ENCODE measurements at regions not wholly inside any gene's neighbourhood (a gene's known extent, or its start where the extent isn't known, plus 50 kb on each side); places are given as distances from the start of the nearest gene placed in this dataset.

GRCh38 chr12:4121506-4122020 is 152.0 kb upstream of the CCND2 start:
- Mint-ChIP-seq H3K27ac (no peak overlapping the region), H3K27me3 (ENCODE audit: insufficient read depth, low read depth, poor library complexity) (peaks cover 22% of the 10 kb centered on the region), H3K9me3 (no peaks in the 10 kb centered on the region), H3K4me3 (no peak overlapping the region), H3K4me1 (peaks cover 14% of the 10 kb centered on the region), H3K36me3 (ENCODE audit: low read depth) (no peaks in the 10 kb centered on the region; the same call in 2 of the 3 replicates)
- Histone ChIP-seq H3K79me2 (replicated peaks; ENCODE audit: insufficient read depth) (no peaks in the 10 kb centered on the region), H3K4me3 (no peak overlapping the region), H3K4me2 (no peak overlapping the region), H2AFZ (no peak overlapping the region), H3K9me2 (ENCODE audit: insufficient read depth) (peaks cover 6% of the 10 kb centered on the region), H3F3A (replicated peaks; ENCODE audit: low read depth) (no peaks in the 10 kb centered on the region), H3K27ac (ENCODE audit: low read depth) (no peak overlapping the region), H3K4me1 (ENCODE audit: insufficient read depth) (peaks cover 4% of the 10 kb centered on the region), H3K27me3 (ENCODE audit: insufficient read depth) (no peaks in the 10 kb centered on the region), H4K20me1 (replicated peaks; ENCODE audit: insufficient read depth) (no peaks in the 10 kb centered on the region), H3K36me3 (ENCODE audit: insufficient read depth) (no peaks in the 10 kb centered on the region)
- TF ChIP-seq ZNF114 (CRISPR knock-in tag; IDR thresholded peaks at IDR 0.05) = no peak
- no peak for TF ChIP-seq EZH2phosphoT487 (IDR thresholded peaks at IDR 0.05; ENCODE audit: unreplicated experiment)
- TF ChIP-seq STAT1 (IDR thresholded peaks at IDR 0.05; ENCODE audit: unreplicated experiment) = no peak
- TF ChIP-seq CREB1 (CRISPR knock-in tag; IDR thresholded peaks at IDR 0.05; ENCODE audit: low read depth) = no peak
- no peak for TF ChIP-seq POLR2AphosphoS5 (IDR thresholded peaks at IDR 0.05; ENCODE audit: low read depth)
- TF ChIP-seq CTCF (conservative IDR thresholded peaks at IDR 0.05; ENCODE audit: low read depth in 2 of 2) = no peak
- TF ChIP-seq, protein P1, sequence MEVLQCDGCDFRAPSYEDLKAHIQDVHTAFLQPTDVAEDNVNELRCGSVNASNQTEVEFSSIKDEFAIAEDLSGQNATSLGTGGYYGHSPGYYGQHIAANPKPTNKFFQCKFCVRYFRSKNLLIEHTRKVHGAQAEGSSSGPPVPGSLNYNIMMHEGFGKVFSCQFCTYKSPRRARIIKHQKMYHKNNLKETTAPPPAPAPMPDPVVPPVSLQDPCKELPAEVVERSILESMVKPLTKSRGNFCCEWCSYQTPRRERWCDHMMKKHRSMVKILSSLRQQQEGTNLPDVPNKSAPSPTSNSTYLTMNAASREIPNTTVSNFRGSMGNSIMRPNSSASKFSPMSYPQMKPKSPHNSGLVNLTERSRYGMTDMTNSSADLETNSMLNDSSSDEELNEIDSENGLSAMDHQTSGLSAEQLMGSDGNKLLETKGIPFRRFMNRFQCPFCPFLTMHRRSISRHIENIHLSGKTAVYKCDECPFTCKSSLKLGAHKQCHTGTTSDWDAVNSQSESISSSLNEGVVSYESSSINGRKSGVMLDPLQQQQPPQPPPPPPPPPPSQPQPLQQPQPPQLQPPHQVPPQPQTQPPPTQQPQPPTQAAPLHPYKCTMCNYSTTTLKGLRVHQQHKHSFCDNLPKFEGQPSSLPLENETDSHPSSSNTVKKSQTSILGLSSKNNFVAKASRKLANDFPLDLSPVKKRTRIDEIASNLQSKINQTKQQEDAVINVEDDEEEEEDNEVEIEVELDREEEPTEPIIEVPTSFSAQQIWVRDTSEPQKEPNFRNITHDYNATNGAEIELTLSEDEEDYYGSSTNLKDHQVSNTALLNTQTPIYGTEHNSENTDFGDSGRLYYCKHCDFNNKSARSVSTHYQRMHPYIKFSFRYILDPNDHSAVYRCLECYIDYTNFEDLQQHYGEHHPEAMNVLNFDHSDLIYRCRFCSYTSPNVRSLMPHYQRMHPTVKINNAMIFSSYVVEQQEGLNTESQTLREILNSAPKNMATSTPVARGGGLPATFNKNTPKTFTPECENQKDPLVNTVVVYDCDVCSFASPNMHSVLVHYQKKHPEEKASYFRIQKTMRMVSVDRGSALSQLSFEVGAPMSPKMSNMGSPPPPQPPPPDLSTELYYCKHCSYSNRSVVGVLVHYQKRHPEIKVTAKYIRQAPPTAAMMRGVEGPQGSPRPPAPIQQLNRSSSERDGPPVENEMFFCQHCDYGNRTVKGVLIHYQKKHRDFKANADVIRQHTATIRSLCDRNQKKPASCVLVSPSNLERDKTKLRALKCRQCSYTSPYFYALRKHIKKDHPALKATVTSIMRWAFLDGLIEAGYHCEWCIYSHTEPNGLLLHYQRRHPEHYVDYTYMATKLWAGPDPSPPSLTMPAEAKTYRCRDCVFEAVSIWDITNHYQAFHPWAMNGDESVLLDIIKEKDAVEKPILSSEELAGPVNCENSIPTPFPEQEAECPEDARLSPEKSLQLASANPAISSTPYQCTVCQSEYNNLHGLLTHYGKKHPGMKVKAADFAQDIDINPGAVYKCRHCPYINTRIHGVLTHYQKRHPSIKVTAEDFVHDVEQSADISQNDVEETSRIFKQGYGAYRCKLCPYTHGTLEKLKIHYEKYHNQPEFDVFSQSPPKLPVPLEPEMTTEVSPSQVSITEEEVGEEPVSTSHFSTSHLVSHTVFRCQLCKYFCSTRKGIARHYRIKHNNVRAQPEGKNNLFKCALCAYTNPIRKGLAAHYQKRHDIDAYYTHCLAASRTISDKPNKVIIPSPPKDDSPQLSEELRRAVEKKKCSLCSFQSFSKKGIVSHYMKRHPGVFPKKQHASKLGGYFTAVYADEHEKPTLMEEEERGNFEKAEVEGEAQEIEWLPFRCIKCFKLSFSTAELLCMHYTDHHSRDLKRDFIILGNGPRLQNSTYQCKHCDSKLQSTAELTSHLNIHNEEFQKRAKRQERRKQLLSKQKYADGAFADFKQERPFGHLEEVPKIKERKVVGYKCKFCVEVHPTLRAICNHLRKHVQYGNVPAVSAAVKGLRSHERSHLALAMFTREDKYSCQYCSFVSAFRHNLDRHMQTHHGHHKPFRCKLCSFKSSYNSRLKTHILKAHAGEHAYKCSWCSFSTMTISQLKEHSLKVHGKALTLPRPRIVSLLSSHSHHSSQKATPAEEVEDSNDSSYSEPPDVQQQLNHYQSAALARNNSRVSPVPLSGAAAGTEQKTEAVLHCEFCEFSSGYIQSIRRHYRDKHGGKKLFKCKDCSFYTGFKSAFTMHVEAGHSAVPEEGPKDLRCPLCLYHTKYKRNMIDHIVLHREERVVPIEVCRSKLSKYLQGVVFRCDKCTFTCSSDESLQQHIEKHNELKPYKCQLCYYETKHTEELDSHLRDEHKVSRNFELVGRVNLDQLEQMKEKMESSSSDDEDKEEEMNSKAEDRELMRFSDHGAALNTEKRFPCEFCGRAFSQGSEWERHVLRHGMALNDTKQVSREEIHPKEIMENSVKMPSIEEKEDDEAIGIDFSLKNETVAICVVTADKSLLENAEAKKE (CRISPR knock-in tag; IDR thresholded peaks at IDR 0.05) = no peak
- TF ChIP-seq ZNF331 (CRISPR knock-in tag; IDR thresholded peaks at IDR 0.05; ENCODE audit: low read depth) = no peak
- TF ChIP-seq EZH2 (IDR thresholded peaks at IDR 0.05; ENCODE audit: low read depth, unreplicated experiment) = no peak
- TF ChIP-seq, protein P2, sequence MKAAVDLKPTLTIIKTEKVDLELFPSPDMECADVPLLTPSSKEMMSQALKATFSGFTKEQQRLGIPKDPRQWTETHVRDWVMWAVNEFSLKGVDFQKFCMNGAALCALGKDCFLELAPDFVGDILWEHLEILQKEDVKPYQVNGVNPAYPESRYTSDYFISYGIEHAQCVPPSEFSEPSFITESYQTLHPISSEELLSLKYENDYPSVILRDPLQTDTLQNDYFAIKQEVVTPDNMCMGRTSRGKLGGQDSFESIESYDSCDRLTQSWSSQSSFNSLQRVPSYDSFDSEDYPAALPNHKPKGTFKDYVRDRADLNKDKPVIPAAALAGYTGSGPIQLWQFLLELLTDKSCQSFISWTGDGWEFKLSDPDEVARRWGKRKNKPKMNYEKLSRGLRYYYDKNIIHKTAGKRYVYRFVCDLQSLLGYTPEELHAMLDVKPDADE (IDR thresholded peaks at IDR 0.05) = no peak
- TF ChIP-seq NANOG (IDR thresholded peaks at IDR 0.05; ENCODE audit: borderline replicate concordance) = no peak
- no peak for TF ChIP-seq JUNB (IDR thresholded peaks at IDR 0.05; ENCODE audit: unreplicated experiment)
- TF ChIP-seq, protein P3, sequence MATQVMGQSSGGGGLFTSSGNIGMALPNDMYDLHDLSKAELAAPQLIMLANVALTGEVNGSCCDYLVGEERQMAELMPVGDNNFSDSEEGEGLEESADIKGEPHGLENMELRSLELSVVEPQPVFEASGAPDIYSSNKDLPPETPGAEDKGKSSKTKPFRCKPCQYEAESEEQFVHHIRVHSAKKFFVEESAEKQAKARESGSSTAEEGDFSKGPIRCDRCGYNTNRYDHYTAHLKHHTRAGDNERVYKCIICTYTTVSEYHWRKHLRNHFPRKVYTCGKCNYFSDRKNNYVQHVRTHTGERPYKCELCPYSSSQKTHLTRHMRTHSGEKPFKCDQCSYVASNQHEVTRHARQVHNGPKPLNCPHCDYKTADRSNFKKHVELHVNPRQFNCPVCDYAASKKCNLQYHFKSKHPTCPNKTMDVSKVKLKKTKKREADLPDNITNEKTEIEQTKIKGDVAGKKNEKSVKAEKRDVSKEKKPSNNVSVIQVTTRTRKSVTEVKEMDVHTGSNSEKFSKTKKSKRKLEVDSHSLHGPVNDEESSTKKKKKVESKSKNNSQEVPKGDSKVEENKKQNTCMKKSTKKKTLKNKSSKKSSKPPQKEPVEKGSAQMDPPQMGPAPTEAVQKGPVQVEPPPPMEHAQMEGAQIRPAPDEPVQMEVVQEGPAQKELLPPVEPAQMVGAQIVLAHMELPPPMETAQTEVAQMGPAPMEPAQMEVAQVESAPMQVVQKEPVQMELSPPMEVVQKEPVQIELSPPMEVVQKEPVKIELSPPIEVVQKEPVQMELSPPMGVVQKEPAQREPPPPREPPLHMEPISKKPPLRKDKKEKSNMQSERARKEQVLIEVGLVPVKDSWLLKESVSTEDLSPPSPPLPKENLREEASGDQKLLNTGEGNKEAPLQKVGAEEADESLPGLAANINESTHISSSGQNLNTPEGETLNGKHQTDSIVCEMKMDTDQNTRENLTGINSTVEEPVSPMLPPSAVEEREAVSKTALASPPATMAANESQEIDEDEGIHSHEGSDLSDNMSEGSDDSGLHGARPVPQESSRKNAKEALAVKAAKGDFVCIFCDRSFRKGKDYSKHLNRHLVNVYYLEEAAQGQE (IDR thresholded peaks at IDR 0.05; ENCODE audit: unreplicated experiment) = no peak
- DNase-seq (ENCODE audit: low spot score) = no peak
- ATAC-seq = no peak

Measured in GM23338 (cell line).